Calu3 (cell line): ENCODE measurements at regions not wholly inside any gene's neighbourhood (a gene's known extent, or its start where the extent isn't known, plus 50 kb on each side); places are given as distances from the start of the nearest gene placed in this dataset.

ENCODE experiments used
- BruUV-seq: library from RNA; stranded (reverse); fragments of 400-500 nt; replicated peaks from 2 replicates; lab custom pipeline; 2021; lab: Mats Ljungman, UMichigan
- CTCF ChIA-PET: fragments of 300-600 bp; sonication (Branson Sonifier 250); formaldehyde crosslinking; loops from one replicate; lab custom pipeline; 2022; ENCODE audit warnings: antibody characterized with exemption; lab: Charles Lee
- DNase-seq: peaks from one replicate; pipeline ENCODE4 v3.0.0; 2022
- H3K27ac Mint-ChIP-seq: one replicate; pipeline ENCODE4 v1.8.0; 2022; ENCODE audit warnings: mixed read lengths; ENCODE audit not compliant: unreplicated experiment
- H3K27me3 Mint-ChIP-seq: one replicate; pipeline ENCODE4 v1.8.0; 2022; ENCODE audit warnings: mixed read lengths; ENCODE audit not compliant: unreplicated experiment
- H3K36me3 Mint-ChIP-seq: one replicate; pipeline ENCODE4 v1.8.0; 2022; ENCODE audit warnings: mild to moderate bottlenecking, moderate library complexity, mixed read lengths; ENCODE audit not compliant: insufficient read depth, unreplicated experiment
- H3K4me1 Mint-ChIP-seq: one replicate; pipeline ENCODE4 v1.8.0; 2022; ENCODE audit warnings: mild to moderate bottlenecking, low read depth, mixed read lengths; ENCODE audit not compliant: unreplicated experiment
- H3K4me3 Mint-ChIP-seq: one replicate; pipeline ENCODE4 v1.8.0; 2022; ENCODE audit warnings: mild to moderate bottlenecking, low read depth, moderate library complexity, mixed read lengths; ENCODE audit not compliant: unreplicated experiment
- H3K9me3 Mint-ChIP-seq: one replicate; pipeline ENCODE4 v1.8.0; 2022; ENCODE audit warnings: low read depth, mixed read lengths; ENCODE audit not compliant: unreplicated experiment
- intact Hi-C: fragments of 100-400 bp; cut with micrococcal nuclease; formaldehyde crosslinking; loops from one replicate; pipeline ENCODE4 v1.10.0; 2022; ENCODE audit not compliant: unreplicated experiment
- TF ChIP-seq, protein P1 (sequence below): fragments of 200-600 bp; IDR thresholded peaks from one replicate; pipeline ENCODE4 v1.8.0; 2022; ENCODE audit warnings: antibody characterized with exemption; ENCODE audit not compliant: unreplicated experiment

GRCh38 chr13:42466123-42466522, 107.8 kb upstream of the TNFSF11 start:
- Mint-ChIP-seq H3K27me3 (no peaks in the 10 kb centered on the region), H3K27ac (no peak overlapping the region), H3K4me3 (no peak overlapping the region), H3K4me1 (no peaks in the 10 kb centered on the region), H3K9me3 (peaks cover 4% of the 10 kb centered on the region), H3K36me3 (no peaks in the 10 kb centered on the region)
- CTCF ChIA-PET, result no interaction called here
- intact Hi-C loops, result no loop called here
- TF ChIP-seq, protein P1, sequence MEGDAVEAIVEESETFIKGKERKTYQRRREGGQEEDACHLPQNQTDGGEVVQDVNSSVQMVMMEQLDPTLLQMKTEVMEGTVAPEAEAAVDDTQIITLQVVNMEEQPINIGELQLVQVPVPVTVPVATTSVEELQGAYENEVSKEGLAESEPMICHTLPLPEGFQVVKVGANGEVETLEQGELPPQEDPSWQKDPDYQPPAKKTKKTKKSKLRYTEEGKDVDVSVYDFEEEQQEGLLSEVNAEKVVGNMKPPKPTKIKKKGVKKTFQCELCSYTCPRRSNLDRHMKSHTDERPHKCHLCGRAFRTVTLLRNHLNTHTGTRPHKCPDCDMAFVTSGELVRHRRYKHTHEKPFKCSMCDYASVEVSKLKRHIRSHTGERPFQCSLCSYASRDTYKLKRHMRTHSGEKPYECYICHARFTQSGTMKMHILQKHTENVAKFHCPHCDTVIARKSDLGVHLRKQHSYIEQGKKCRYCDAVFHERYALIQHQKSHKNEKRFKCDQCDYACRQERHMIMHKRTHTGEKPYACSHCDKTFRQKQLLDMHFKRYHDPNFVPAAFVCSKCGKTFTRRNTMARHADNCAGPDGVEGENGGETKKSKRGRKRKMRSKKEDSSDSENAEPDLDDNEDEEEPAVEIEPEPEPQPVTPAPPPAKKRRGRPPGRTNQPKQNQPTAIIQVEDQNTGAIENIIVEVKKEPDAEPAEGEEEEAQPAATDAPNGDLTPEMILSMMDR, result no peak
- BruUV-seq, result no TSS peak
- no peak for DNase-seq

DNA sequence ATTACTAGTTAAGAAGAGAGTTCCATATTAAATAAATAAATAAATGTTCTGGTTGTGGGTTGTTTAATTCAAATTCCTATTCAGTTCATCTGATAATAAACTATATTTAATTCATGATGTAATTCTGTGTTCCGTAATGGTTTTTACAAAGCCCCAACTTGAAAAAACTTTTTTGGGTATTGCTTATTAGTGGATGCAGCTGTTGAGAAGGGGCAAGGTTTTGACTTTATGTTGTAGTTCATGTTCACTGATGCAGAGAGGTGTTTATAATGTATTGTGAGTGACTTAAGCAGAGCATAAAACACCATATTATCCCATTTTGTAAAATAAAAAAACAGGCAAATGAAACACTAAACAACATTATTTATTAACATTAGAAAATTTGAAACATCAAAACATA, 107.3 kb upstream of the TNFSF11 start:
- intact Hi-C loops, result no loop called here
- BruUV-seq, result no TSS peak

DNA sequence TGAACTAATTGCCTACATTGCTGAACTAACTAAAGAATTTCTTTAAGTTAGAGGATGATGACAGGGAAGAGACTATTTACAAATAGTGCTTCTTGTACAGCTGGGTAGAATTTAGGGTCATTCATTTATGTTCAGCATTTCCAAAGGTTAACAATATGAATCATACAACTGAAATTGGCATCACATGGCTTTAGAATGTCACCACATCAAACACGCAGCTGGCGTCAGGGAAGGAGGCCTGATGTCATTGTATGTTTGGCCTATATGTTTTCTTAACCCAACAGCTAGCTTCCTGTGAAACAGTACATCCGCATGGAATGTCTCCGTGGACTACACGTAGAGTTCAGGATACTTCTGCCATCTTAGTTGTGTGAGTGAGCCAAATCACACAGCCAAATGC, 99.0 kb upstream of the TNFSF11 start:
- no peak for DNase-seq
- Mint-ChIP-seq H3K27ac (no peak overlapping the region), H3K4me3 (no peak overlapping the region), H3K9me3 (peaks cover 3% of the 10 kb centered on the region), H3K4me1 (peaks cover 7% of the 10 kb centered on the region), H3K27me3 (no peaks in the 10 kb centered on the region), H3K36me3 (no peaks in the 10 kb centered on the region)
- no TSS peak for BruUV-seq
- intact Hi-C loops, result no loop called here
- TF ChIP-seq, protein P1, result no peak
- CTCF ChIA-PET, result no interaction called here

More for the DNA sequence above, 107.3 kb upstream of the TNFSF11 start:
- Mint-ChIP-seq H3K9me3 (peaks cover 4% of the 10 kb centered on the region), H3K27ac (no peak overlapping the region), H3K27me3 (no peaks in the 10 kb centered on the region), H3K36me3 (no peaks in the 10 kb centered on the region), H3K4me3 (no peak overlapping the region), H3K4me1 (no peaks in the 10 kb centered on the region)
- CTCF ChIA-PET, result no interaction called here
- TF ChIP-seq, protein P1, result no peak
- DNase-seq, result no peak

GRCh38 chr13:42477596-42478190, 96.3 kb upstream of the TNFSF11 start:
- H3K4me3 Mint-ChIP-seq, result no peak overlapping the region
- H3K36me3 Mint-ChIP-seq, result no peaks in the 10 kb centered on the region
- no peak overlapping the region for H3K27ac Mint-ChIP-seq
- intact Hi-C loops, result no loop called here
- TF ChIP-seq, protein P1, result no peak
- H3K4me1 Mint-ChIP-seq, result peaks cover 7% of the 10 kb centered on the region
- H3K9me3 Mint-ChIP-seq, result no peaks in the 10 kb centered on the region
- no peaks in the 10 kb centered on the region for H3K27me3 Mint-ChIP-seq
- DNase-seq, result no peak
- no TSS peak for BruUV-seq
- CTCF ChIA-PET, result no interaction called here
